AG08396 (cell line): ENCODE measurements at regions not wholly inside any gene's neighbourhood (a gene's known extent, or its start where the extent isn't known, plus 50 kb on each side); places are given as distances from the start of the nearest gene placed in this dataset.
"Not testable (repeated sequence)": the region's sequence is repeated elsewhere in the genome, so short reads cannot be mapped to it uniquely, and the experiment has no call there.

Experiments used
- DNase-seq: peaks from one replicate; pipeline ENCODE4 v3.0.0; 2012; ENCODE audit warnings: low spot score, mixed read lengths

- DNase-seq = no peak
Measured at GRCh38 chr3:170705131-170705530, 119.3 kb upstream of the SLC7A14 start.

- peak; percentile 61 for DNase-seq
Measured at GRCh38 chr3:170703121-170703588, 117.3 kb upstream of the SLC7A14 start.

DNA sequence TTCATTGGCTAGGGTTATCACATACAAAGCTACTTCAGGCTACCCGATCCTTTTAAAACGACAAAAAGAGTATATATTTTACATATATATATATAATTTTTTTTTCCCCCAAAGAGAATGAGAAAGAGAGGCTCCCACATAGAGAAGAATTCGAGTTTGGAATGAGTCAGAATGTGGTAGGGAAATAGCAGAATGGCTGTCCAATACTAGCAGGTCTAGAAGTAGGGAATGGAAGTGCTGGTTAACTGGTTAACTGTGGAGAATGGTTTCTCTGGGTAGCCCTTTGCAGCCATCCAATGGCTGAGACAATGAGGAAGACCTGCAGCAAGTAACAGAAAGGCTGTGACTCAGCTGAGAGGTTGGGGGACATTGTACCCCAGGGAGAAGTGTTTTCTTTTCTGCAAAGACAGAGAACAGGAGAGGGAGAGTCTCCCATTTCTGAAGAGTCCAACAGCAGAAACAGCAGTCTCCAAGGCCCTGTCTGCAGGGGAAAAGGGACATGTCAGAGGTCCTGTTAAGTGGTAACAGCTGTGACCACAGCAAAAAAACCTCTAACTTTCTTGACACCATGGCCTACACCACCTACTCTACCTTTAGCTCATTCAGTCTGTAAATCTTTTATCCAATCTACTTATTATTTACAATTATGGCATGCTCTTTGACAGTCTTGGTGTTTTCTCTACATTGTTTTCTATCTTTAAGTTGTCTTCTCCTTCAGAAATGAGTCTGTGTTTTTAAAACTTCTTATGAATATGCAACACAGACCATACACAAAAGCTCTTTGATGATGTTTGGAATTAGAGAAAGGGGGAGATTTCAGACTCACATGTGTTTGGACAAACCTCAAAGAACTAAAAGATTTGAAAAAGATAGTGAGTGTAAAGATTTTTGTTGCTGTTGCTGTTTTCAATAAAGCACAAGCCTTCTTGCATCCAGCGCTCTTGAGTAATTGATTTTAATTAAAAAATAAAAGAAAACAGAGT lies 116.1 kb upstream of the SLC7A14 start:
- no peak for DNase-seq

DNA sequence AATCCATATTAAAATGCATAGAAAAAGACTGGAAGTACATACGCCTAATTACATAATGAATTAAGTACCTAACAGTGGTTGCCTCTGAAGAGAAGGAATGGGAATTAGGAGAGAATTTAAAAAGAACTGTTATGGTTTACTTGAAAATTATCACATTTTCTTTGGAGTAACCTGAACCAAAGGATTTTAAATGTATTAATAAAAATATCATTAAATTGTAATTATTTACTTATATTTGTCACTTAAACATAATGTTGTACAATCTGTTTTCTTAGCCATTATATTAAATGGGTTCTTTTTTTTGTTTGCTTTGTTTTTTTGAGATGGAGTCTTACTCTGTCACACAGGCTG lies 114.2 kb upstream of the SLC7A14 start:
- DNase-seq = no peak

GRCh38 chr3:170699158-170700053 lies 113.5 kb upstream of the SLC7A14 start:
- DNase-seq = no peak

DNA sequence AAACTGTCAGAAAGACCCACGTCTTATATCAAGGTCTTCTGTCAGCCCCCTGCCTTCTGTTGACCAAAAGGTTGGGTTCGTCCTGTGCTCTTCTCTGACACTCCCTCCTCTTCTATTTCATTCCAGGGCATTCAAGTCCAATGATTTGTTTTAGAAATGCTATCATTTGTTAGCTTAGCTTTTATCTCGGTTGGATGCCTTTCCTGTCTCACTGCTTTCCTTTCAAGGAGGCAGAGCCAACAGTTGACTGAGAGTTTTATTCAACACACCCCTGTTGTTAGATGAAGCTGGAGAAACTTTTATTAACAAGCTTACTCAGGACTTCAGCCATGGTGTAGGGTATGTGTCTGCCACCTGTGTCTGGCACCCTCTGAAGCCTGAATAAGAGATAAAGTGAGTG lies 112.0 kb upstream of the SLC7A14 start:
- DNase-seq = no peak

DNA sequence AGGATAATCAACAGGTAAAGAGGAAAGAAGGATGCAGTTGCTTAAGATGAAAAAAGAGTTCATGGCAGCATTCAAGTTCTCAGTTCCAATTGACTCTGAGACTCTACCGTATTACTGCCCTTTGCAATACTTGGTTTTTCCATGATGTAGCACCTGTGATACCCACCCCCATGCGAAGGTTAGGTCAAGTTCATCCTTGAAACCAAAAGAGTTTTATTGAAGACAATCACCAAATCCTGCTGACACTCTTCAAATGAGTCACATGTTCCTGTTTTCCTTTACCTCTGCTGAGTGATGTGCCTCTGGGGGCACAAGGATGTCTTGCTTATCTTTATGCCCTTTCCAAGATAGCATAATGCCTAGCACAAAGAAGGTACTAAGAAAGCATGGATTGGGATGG lies 111.3 kb upstream of the SLC7A14 start:
- no peak for DNase-seq

DNA sequence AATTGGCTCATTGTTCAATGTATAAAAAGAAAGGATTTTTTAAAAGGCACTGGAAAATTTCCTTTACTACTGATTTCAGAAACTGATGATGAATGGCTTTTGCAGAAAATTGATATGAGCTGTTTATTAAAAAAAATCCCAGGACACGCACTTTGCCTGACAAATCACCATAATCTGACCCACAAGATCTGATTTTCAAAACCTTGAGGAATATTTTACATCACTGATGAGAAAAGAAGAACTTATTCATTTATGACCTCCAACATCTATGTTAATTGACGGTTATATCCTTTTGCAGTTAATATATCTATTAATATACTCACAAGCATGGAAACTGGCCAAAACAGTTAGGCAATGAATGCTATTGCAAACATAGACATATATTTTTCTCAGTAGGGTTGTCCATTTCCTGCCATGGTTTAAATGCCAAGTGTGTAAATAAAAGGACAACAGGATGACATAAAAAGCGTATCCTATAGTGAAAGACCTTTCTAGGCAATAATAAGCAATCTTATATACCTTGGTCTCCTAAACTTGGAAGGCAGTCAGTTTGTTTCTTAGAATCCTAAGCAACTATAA lies 109.7 kb upstream of the SLC7A14 start:
- DNase-seq = no peak

- no peak for DNase-seq
Measured at GRCh38 chr3:170692720-170693119, 106.8 kb upstream of the SLC7A14 start.

- DNase-seq = no peak
Measured at GRCh38 chr3:170690661-170690981, 104.7 kb upstream of the SLC7A14 start.

GRCh38 chr3:170689893-170690660 lies 104.2 kb upstream of the SLC7A14 start:
- peak; percentile 50 for DNase-seq

GRCh38 chr3:170689296-170689829 lies 103.5 kb upstream of the SLC7A14 start:
- DNase-seq = peak; percentile 84

GRCh38 chr3:170688222-170688621 lies 102.3 kb upstream of the SLC7A14 start:
- not testable (repeated sequence) for DNase-seq

- DNase-seq = no peak
Measured at GRCh38 chr3:170680593-170680992, 94.7 kb upstream of the SLC7A14 start.

- no peak for DNase-seq
Measured at GRCh38 chr3:170679190-170679589, 93.3 kb upstream of the SLC7A14 start.

GRCh38 chr3:170670504-170670903 lies 84.6 kb upstream of the SLC7A14 start:
- no peak for DNase-seq

DNA sequence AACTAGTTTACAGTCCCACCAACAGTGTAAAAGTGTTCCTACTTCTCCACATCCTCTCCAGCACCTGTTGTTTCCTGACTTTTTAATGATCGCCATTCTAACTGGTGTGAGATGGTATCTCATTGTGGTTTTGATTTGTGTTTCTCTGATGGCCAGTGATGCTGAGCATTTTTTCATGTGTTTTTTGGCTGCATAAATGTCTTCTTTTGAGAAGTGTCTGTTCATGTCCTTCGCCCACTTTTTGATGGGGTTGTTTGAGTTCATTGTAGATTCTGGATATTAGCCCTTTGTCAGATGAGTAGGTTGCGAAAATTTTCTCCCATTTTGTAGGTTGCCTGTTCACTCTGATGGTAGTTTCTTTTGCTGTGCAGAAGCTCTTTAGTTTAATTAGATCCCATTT lies 77.1 kb upstream of the SLC7A14 start:
- not testable (repeated sequence) for DNase-seq

GRCh38 chr3:170660139-170660538 lies 74.3 kb upstream of the SLC7A14 start:
- no peak for DNase-seq

DNA sequence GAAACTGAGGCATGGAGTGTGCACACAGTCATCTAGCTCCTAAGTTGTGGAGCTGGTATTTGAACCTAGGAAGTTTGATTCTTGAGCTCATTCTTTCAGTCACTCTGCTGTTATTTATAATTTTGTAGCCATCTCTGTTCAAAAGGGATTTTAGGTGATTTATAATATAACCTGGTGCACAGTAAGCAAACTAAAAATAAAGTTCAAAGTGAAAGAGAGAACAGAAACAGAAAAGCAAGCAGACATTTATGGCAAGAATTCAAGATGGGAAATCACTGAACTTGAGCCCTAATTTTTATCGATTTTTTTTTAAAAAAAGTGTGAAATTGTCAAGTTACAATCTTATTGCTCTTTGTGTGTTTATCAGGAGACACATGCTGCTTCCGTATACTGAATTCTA lies 71.4 kb upstream of the SLC7A14 start:
- no peak for DNase-seq

DNA sequence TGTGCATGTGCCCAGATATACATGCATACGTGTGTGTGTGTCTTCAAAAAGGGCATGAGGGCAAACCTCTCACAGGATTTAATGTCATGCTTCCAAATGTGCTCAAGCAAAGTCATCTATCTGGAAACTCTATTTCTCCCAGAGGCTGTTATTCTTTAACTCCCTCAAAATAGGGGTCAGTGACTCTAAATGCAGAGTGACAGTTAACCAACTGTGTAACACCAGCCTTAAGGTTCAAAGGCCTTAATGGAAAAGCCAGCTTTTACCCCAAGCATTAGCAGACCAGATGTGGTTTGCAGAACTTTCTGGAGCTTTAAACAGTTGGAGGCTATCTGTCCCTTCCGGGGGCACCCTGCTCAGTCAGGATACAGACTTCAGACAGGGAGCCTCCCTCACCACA lies 70.4 kb upstream of the SLC7A14 start:
- no peak for DNase-seq

GRCh38 chr3:170653801-170654200 lies 67.9 kb upstream of the SLC7A14 start:
- DNase-seq = no peak
